Inflammatory macrophage treated with lipopolysaccharide for 1 hour (primary cell): ENCODE measurements at regions not wholly inside any gene's neighbourhood (a gene's known extent, or its start where the extent isn't known, plus 50 kb on each side); places are given as distances from the start of the nearest gene placed in this dataset.
"Not testable (repeated sequence)": the region's sequence is repeated elsewhere in the genome, so short reads cannot be mapped to it uniquely, and the experiment has no call there.

Source experiments
- DNase-seq, 2 donors: peaks; one replicate each; pipeline ENCODE4 v3.0.0-alpha.2; 2020 to 2022

DNA sequence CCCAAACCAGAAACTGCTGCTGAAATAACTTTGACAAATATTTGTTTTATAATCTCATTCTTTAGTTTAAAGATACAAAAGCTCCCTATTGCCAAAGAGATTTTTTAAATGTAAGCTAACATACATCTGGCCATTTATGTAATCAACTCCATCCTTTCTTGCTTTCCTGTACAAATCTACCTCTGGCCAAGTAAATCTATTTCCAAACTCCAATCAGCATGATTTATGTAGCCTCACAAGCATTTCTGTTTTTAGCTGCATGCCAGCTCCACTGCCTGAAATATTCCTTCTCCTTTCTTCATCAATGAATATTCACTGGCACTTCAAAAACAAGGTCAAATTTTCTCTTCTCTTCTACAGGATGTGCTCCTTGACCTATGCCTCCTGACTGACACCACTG lies 80.0 kb downstream of the SHOX2 start:
- no peak for DNase-seq

DNA sequence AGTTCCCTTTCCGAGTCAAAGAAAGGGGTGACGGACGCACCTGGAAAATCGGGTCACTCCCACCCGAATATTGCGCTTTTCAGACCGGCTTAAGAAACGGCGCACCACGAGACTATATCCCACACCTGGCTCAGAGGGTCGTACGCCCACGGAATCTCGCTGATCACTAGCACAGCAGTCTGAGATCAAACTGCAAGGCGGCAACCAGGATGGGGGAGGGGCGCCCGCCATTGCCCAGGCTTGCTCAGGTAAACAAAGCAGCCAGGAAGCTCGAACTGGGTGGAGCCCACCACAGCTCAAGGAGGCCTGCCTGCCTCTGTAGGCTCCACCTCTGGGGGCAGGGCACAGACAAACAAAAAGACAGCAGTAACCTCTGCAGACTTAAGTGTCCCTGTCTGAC lies 86.3 kb downstream of the SHOX2 start:
- DNase-seq = not testable (repeated sequence)

DNA sequence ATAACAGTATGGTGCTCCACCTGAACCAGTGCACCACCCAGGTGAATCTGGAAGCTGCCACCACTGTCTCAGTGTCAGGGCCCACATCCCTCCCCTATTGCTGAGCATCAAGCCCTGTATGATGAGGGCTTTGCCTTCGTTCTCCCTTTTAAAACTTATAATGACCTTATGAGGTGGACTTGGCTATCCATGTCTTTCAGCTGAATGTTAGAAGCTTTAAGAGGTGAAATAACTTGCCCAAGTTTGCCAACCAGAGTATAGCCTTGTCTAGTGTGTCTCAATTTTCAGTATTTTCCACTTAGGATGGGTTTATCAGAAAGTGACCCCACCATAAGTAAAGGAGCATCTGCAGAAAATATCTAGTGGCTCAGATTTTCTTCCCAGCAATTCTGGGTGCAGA lies 87.8 kb downstream of the SHOX2 start:
- DNase-seq = no peak

DNA sequence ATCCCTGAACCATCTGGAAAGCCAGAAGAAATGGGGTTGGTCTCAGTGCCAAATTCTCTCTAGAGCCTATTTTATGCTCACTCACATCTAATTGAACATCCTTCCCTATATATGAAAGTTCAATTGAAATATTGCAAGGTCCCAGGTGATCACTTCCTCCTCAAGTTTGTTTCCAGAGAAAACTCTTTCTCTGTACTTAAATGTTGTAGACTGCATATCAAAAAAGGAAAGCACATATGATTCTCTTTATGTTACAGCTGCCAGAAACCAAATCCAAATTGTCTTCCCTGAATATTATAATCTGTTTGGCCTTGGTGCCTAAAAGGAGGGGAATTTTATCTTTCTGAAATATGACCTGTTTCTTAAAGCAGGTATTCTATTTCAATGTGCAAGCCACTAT lies 93.3 kb downstream of the SHOX2 start:
- no peak for DNase-seq

DNA sequence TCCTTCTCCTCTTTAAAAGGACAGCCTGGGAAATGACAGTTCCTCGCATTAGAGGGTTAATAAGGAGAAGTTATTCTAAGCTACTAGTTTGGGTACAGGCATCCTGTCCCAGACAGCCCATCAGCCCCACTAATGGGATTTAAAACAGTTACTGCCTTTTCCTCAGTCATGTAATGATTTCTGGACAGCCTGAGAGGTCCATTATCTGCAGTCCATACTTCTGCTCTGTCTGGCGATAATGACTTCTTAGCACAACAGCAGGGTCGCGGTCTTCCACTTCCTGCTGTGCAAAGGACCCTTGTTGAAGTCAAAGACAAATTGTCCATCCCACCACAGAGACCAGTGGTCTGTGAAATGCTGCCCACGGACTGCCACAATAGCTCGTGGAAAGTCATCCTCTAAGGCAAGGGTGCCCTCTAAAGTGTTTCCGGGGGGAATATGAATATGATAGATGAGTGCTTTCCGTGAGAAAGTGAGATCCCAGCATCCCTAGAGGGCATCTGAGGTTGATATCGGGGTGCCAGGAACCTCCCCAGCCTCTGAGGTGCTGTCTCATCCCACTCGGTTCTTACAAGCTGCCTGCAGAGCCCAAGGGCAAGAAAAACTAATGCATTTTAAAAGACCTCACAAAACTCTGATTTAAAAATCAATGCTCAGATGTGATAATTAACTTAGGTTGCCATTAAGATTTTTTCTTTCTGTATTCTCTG lies 100.7 kb downstream of the SHOX2 start:
- no peak for DNase-seq

DNA sequence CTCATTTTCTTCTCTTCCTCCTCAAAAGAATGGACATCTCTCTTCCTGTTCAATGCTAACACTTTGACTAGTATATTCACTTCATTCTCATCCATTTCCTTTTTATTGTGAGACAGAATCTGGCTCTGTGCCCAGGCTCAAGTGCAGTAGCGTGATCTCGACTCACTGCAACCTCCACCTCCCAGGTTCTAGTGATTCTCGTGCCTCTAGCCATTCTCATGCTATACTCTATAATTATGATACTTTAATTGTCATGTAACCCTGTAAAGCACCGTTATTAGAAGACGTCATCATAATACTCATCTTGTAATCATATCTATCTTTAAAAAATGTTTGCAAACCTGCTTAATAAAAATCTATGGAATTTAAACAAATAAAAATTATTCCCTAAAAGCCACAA lies 107.0 kb downstream of the SHOX2 start:
- DNase-seq = no peak

DNA sequence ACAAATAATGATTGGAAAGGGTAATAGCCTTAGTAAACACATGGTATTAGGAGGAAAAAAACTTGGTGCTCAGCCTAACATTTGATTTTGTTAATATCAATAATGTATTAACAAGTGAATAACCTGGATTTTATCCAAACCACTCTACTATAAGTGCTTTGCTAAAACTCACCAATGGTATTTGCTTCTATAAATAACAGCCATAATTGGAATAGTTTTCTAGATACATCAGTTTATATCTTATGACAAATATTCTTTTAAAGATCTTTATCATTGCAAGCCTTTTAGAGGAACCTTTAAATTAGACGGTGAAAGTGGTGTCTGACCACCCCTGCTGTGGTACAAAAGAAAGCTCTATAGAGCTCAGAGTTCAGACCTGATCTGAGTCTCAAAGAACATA lies 123.9 kb downstream of the SHOX2 start:
- no peak for DNase-seq

DNA sequence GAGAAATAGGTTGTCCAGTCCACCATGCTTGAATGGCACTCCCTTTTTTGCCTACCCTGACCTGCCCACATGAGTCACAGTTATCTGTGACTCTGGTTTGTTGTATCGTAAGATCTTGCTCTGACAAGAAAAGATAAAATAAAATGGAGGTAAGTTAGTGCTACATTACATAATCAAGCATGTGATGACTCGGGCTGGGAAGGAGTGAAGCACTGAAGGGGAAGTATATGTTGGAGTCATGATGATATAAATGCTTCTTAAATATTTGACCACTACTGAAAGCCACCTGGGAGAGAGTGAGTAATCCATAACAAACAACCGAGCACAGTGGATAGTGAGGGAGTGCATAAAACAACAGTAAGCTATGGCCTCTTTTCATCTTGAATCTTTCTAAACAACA lies 124.4 kb downstream of the SHOX2 start:
- DNase-seq = no peak

DNA sequence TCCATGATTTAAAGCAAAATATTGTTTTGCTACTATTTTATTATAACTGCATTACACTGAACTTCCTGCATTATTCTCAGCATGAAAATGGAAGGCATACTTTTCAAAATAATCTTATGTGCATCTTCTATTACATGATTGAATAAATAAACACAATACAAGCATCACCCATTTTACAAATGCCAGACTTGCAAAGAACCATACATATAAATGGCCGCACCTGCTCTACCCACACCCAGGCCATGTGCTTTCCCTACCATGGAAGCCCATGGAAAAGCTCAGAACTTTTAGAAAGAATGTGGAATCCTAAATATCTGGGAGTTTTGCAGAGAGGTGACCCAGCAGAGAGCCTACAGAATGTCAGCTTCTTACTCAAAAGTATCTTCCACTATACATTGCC lies 127.2 kb downstream of the SHOX2 start:
- DNase-seq = no peak

DNA sequence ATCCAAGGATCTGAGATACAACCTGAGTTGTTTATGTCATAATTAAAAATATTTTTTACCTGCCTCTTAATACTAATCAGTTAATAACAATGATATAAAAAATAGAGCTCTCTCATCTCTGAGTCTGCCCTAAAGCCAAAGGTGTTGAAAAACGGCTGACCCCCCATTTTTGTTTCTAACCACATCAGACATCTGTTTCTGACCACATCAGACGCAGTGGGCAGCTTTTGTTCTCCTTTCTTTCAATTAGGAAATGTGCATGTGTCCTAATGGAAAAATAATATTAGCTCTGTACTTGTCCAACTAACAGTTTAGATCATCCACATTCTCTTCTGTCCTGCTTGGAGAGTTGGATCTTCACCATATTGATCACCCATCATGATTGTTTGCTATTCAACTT lies 144.6 kb downstream of the SHOX2 start:
- no peak for DNase-seq

DNA sequence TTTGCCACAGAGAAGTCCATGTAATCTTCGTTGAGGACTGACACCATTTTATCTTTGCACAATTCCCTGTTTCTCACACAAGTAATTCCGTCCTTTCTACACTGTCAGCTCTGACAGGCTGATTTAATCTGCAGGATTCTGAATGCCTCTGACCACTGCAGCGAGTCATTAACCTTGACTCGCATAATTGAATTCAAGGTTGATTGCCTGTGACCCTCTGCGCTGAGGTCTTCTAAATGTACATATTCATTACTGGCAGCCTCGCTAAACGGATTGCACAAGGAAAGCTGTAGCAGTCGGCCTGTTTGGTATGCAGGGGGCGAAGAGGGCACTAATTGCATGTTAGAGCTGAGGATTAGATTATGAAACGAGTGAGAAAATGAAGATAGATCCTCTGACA lies 147.8 kb downstream of the SHOX2 start:
- DNase-seq = no peak

DNA sequence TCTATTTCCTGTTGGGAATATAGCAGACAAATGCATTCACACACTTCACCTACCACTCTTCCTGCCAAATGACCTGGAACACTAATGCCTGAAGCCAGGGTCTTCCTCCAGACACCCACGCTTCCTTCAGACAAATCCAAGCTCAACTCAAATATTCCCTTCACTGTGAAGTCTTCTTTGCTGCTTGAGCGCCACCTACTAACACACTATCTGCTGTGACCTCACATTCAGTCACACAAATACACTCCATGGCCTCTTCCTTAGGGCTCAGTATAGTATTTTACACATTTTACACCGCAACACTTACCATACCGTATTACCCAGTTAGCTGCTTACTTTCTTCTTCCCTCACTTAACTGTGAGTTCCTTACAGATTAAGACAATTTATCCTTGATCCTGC lies 149.4 kb downstream of the SHOX2 start:
- DNase-seq = no peak

DNA sequence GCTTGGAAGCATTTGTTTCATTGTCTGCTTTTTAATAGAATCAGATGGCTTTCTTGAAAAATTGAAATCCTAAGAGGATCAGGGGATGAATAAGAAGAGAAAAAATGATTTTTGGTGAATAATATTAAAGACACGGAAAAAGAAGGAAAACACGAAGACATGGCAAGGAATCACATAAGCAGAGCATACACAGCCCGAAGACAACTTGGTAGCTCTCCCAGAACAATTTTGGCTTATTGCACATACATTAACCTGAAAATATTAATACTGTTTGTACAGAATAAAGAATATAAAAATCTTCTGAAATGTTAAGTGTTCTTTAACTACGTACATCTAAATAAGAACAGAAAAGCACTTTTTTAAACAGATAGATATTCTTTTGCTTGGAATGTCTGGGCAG lies 150.0 kb downstream of the SHOX2 start:
- DNase-seq = no peak

DNA sequence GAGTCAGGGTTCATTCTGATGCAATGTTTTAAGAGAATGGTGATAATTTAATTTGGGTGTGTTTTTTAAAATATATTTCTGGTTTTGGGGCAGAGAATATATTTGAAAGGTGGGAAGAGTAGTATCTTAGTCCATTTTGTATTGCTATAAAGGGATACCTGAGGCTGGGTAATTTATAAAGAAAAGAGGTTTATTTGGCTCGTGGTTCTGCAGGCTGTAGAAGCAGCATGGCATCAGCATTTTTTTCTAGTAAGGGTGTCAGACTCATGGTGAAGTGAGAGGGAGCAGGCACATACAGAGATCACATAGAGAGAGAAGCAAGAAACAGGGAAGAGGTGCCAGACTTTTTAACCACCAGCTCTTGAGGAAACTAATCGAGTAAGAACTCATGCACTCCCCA lies 152.7 kb downstream of the SHOX2 start:
- no peak for DNase-seq

DNA sequence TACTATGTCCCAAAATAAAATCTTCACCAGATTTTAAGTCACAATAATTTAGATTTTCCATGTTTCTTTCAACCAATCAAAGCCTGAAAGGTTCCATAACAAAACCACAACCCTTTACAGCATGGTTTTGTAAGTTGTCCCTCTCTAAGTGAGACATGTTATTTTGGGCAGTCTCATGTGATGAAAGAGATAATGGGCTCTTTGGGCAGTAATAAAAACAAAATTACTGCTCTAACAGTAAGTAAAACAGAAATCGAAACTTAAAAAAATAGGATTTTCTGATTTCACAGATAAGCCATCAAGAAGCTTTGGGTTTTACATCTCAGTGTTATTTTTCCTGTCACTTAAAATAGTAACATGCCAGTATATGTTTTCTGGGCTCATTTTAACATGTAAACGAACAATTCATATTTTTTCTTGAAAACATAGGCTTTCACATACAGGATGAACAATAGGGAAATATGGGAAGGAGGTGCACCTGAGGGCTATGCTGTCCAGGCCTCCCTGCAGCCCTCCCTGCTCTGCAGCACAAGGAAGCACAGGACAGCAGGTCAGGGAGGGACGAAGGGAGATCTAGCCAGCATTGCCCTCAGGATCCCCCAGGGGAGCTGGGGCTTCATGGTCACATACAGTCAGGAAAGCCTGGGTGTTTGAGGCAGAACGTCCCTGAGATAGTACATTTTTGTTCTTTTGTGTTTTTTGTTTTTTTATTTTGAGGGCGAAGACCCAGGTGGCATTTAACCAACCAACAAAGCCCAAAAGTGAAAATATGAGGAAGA lies 157.4 kb downstream of the SHOX2 start:
- no peak for DNase-seq

DNA sequence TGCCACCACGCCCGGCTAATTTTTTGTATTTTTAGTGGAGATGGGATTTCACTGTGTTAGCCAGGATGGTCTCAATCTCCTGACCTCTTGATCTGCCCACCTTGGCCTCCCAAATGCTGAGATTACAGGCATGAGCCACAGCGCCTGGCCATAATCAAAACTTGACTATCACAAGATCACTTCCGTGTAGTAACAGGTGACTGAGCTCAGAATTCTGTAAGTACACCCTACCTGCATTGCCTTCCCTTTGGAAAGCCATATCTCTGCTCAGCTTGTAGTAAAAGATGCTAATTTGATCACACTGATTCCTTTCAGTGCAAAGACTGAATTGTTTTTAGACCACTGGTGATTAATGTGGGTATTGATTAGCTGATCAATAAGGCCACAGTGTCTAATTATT lies 167.1 kb downstream of the SHOX2 start:
- no peak for DNase-seq

DNA sequence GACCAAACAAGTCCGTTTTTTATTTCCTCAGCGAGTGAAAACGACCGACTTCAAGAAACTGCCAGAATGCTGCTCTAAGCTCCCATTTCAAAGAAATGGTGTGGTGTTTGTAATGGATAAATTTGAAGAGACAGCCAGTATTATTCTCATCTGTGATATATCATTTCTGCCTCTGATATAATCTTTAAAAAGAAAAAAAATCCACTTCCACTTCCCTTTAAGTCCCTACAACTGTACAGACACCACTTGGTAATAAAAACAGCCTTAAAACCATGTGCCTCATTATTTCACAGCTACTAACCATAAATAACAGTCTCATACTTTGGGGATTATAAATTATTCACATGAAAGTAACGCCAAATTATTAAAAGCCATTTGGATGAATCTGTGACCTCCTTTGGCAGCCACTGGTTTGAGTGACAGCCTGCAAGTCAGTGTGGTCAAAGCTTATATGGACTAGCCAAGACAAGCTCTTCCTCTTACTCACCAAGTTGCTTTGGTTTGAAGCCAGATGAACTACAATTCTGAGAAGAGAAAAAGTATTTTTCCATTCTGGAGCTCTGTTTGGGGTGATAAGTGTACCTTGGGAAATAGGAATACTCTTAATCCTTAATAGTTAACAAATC lies 168.0 kb downstream of the SHOX2 start:
- DNase-seq = no peak

DNA sequence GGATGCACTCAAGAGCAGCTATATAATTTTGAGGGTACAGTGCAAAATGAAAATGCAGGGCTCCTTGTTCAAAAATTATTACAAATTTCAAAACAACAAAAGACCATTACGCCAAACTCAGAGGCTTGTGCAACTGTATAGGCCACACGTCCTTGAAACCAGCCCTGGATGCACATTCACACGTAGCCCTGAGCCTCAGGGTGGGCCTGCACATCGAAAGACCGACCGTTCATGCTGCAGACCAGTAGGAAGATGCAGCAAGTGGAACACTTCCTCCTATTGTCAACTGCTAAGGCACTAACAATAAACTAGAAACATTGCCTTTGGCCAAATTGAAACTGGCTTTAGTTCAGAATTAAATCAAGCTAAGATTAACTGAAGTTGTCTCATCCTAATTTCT lies 174.7 kb downstream of the SHOX2 start:
- DNase-seq = no peak

DNA sequence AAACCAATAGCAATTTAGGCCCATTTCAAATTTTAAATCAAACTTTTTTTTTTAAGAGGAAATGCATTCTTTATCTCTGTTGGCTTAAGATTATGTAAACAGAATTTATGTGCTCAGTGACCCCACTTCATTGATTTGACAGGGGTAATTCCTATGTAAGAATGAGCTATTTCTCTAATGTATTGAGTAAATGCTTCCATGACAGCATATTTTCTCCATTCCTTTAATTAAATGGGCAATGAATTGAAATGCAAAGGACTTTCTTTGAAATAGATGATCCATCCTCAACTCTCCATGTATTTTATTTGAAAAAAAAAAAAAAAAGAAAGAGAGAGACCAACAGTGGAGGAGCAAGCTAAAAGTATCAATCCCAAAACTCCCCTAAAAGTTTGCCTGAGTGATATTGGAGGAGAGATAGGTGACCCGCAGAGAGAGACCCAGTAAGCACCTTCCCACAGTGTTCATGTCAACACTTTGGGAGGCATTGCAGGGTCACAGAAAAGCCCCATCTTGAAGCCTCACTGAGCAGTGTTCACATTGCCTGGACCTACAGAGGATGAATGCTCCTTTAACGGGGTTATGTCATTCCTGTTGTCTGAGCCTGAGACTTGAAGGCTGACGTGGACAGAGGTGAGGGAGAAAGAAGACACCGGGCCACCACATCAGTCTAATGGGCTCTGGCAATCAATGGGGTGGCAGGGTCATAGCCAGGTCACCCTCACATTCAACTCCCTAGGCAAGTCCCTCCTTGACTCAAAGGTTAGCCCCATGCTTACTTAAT lies 176.0 kb downstream of the SHOX2 start:
- no peak for DNase-seq

DNA sequence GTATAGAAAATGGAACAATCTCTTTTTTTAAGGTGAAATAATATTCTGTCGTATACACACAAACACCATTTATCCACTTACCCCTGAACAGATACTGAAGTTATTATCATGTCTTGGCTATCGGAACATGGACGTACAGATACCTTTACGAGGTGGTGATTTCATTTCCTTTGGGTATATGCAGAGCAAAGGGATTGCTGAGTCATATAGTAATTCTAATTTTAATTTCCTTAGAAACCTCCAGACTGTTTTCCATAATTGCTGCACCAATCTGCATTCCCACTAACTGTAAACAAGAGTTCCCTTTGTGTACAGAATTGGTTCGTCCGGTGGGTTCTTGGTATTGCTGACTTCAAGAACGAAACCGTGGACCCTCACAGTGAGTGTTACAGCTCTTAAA lies 179.4 kb downstream of the SHOX2 start:
- DNase-seq = no peak

DNA sequence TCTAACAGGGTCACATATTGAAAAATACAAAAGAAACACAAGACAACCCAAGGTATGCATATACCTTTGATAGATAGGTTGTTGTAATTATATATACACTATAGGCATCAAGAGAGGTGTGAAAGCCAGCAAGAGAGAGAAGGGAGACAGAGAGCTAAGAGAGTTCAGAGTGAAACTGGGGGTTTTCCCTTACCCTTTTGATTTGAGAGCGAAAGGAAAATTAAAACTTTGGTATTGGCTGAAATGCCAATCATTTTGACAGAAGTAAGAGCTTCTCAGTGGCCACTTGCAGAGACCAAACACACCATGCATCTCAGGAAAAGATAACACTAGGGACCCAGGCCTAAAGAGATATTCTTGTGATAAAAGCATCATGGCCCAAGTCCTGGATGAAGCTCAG lies 183.6 kb downstream of the SHOX2 start:
- DNase-seq = no peak

DNA sequence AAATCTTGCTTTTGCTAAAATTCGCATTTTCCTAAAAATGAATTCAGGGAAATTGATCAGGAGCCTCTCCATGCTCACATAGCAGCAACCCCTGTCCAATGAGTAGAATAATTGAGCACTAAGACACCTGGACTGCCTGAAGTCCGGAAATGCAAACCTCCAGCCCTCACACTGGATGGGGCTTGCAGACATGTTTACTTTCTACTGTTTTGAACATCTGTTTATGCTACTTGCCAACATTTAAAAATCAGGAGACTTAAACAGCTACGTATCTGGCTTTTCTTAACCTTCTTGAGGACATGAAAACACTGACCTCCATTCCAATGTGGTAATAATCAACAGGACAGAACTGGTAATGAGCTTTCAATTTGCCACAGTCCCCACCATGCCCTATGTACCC lies 184.4 kb downstream of the SHOX2 start:
- DNase-seq = no peak
